ENCODE measurements at regions not wholly inside any gene's neighbourhood (a gene's known extent, or its start where the extent isn't known, plus 50 kb on each side); places are given as distances from the start of the nearest gene placed in this dataset.

DNA sequence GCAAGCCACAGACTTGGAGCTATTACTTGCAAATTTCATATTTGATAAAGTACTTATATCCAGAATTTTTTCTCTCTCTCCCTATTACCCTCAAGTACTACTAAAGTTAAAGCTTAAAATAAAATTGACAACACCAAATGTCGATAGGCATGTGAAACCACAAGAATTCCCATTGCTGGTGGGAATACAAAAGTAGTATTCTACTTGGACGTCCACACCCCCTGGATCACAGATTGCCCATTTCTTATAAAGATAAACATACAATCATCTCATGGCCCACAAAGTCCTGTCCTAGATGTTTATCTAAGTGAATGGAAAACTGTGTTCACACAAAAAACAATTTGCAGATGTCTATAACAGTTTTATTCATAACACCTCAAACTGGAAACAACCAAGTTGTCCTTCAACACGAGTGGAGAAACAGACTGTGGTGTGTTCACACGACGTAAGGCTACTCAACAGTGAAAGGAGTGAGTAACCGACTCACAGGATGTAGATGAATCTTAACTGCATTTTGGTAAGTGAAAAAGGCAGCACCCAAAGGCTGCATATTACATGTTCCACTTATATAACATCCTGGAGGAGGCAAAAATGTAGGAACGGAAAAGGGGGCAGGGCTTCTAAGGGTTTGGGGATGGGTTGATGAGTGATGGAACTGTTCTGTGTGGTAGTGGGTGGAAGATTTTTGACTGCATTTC lies 297.4 kb downstream of the THBS2 start:
- TF ChIP-seq, protein P1, sequence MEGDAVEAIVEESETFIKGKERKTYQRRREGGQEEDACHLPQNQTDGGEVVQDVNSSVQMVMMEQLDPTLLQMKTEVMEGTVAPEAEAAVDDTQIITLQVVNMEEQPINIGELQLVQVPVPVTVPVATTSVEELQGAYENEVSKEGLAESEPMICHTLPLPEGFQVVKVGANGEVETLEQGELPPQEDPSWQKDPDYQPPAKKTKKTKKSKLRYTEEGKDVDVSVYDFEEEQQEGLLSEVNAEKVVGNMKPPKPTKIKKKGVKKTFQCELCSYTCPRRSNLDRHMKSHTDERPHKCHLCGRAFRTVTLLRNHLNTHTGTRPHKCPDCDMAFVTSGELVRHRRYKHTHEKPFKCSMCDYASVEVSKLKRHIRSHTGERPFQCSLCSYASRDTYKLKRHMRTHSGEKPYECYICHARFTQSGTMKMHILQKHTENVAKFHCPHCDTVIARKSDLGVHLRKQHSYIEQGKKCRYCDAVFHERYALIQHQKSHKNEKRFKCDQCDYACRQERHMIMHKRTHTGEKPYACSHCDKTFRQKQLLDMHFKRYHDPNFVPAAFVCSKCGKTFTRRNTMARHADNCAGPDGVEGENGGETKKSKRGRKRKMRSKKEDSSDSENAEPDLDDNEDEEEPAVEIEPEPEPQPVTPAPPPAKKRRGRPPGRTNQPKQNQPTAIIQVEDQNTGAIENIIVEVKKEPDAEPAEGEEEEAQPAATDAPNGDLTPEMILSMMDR (IDR thresholded peaks at IDR 0.05; ENCODE audit: insufficient read depth, low read depth, low read length, missing control alignments), result no peak
- H3K4me3 ChIP-seq (ENCODE audit: low read depth, low read length), result no peak overlapping the region
- no peak for DNase-seq (ENCODE audit: low read depth)

GRCh38 chr6:168953461-168953860 lies 300.2 kb downstream of the THBS2 start:
- TF ChIP-seq, protein P1 (IDR thresholded peaks at IDR 0.05; ENCODE audit: insufficient read depth, low read depth, low read length, missing control alignments), result no peak
- no peak for DNase-seq (ENCODE audit: low read depth)
- H3K4me3 ChIP-seq (ENCODE audit: low read depth, low read length), result no peak overlapping the region

DNA sequence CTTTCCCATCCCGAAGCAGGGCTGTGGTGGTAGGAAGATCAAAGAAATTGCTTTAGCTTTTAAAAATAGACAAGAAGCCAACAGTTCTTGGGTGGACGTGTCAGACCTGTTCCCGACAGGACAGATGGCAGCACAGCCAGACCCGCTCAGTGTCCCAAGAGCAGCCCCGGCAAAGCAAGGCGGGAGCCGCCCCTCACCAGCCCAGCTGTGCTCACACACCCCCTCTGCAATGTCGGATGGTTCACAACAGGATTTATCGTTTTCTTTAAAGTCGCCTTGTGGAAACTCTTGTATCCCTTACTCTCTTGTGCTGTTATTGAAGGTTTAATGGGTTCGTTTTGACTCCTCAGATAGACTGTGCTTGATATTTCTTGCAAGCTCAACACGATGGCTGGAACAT lies 302.4 kb downstream of the THBS2 start:
- DNase-seq (ENCODE audit: low read depth), result no peak
- TF ChIP-seq, protein P1 (IDR thresholded peaks at IDR 0.05; ENCODE audit: insufficient read depth, low read depth, low read length, missing control alignments), result no peak
- H3K4me3 ChIP-seq (ENCODE audit: low read depth, low read length), result no peak overlapping the region

- TF ChIP-seq, protein P1 (IDR thresholded peaks at IDR 0.05; ENCODE audit: insufficient read depth, low read depth, low read length, missing control alignments), result no peak
- no peak overlapping the region for H3K4me3 ChIP-seq (ENCODE audit: low read depth, low read length)
- no peak for DNase-seq (ENCODE audit: low read depth)
Measured at GRCh38 chr6:168950858-168951214, 302.8 kb downstream of the THBS2 start.

DNA sequence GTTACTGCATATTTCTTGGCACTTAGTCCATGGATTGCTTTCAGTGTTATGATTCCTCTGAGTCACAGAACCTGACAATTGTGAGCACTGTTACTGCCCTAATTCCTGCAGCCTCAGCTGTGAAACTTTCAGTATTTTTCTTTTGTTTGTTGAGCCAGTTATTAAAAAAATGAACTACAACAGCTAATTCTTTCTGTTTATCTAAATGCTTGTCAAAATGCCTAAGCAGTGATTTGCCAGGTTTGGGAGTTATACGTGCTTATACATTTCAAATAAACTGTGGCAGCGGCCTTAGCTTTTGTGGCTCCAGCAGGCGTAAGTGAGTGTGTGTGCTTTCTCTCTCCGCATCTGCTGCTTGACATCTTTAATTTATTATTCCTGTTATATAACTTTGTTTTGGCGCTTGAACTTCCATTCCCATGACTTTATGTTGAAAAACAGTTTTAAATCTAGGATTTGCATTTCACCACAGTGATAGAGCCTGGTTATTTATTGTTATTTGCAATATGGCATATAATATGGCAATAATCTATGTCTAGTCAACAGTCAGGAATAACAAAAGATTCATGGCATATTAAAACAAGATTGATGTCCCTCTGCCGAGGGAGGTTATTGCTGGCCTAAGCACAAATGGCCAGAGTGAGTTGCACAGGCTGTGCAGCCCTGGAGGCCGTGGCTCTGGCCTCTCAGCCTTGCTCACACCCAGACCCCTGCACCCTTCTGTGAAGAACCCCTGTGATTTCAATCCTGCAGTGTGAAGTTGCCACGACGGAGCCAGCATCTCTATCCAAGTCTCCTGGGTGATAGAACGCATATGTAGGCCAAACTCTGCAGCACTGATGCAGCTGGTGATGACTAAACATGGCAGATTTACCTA lies 303.4 kb downstream of the THBS2 start:
- no peak for DNase-seq (ENCODE audit: low read depth)
- TF ChIP-seq, protein P1 (IDR thresholded peaks at IDR 0.05; ENCODE audit: insufficient read depth, low read depth, low read length, missing control alignments), result no peak
- H3K4me3 ChIP-seq (ENCODE audit: low read depth, low read length), result no peak overlapping the region

- TF ChIP-seq, protein P1 (IDR thresholded peaks at IDR 0.05; ENCODE audit: insufficient read depth, low read depth, low read length, missing control alignments), result no peak
- H3K4me3 ChIP-seq (ENCODE audit: low read depth, low read length), result no peak overlapping the region
- no peak for DNase-seq (ENCODE audit: low read depth)
Measured at GRCh38 chr6:168948990-168949531, 304.6 kb downstream of the THBS2 start.
